ENCODE measurements at regions not wholly inside any gene's neighbourhood (a gene's known extent, or its start where the extent isn't known, plus 50 kb on each side); places are given as distances from the start of the nearest gene placed in this dataset.

- 17 to 23% methylated on average over 2 of the region's 2 CpGs for WGBS, 2 donors (ENCODE audit: low coverage in 1 of 2)
- no peak for TF ChIP-seq POLR2AphosphoS5 (IDR thresholded peaks at IDR 0.05)
- TF ChIP-seq EP300 (IDR thresholded peaks at IDR 0.05; ENCODE audit: low read depth): no peak
- Histone ChIP-seq H3K27ac (no peak overlapping the region), H3K36me3 (no peaks in the 10 kb centered on the region), H3K9me3 (no peaks in the 10 kb centered on the region), H3K4me3 (no peak overlapping the region), H3K4me1 (no peaks in the 10 kb centered on the region), H3K27me3 (no peaks in the 10 kb centered on the region)
- in situ Hi-C loops (cut with MboI; ENCODE audit: low pct_ligation_motif_present in 1 of 4, low pct_unique_long_range_greater_than_20kb in 1 of 4, low sequenced_read_pairs in 3 of 4): no loop called here
- no peak for DNase-seq
- intact Hi-C loops (cut with DNase I; ENCODE audit: low total_unique reads): loop anchor here (10.0 kb wide), 1 partner anchor 414 kb away; no protein-coding TSS in a partner anchor
Measured at GRCh38 chr9:12368569-12368968, 324.6 kb upstream of the TYRP1 start.

- Histone ChIP-seq H3K27me3 (no peaks in the 10 kb centered on the region), H3K9me3 (no peaks in the 10 kb centered on the region), H3K36me3 (no peaks in the 10 kb centered on the region), H3K4me3 (no peak overlapping the region), H3K4me1 (no peaks in the 10 kb centered on the region), H3K27ac (no peak overlapping the region)
- intact Hi-C loops (cut with DNase I; ENCODE audit: low total_unique reads): no loop called here
- WGBS, 2 donors (ENCODE audit: low coverage in 1 of 2): 35 to 59% methylated on average over 2 of the region's 2 CpGs
- TF ChIP-seq CTCF (IDR thresholded peaks at IDR 0.05) (no peak), POLR2AphosphoS5 (IDR thresholded peaks at IDR 0.05) (no peak), EP300 (IDR thresholded peaks at IDR 0.05; ENCODE audit: low read depth) (no peak), POLR2A (IDR thresholded peaks at IDR 0.05) (no peak)
- in situ Hi-C loops (cut with MboI; ENCODE audit: low pct_ligation_motif_present in 1 of 4, low pct_unique_long_range_greater_than_20kb in 1 of 4, low sequenced_read_pairs in 3 of 4): no loop called here
- no peak for DNase-seq
Measured at GRCh38 chr9:12391839-12392509, 301.2 kb upstream of the TYRP1 start.

GRCh38 chr9:12394105-12394504, 299.1 kb upstream of the TYRP1 start:
- in situ Hi-C loops (cut with MboI; ENCODE audit: low pct_ligation_motif_present in 1 of 4, low pct_unique_long_range_greater_than_20kb in 1 of 4, low sequenced_read_pairs in 3 of 4) (no loop called here), intact Hi-C loops (cut with DNase I; ENCODE audit: low total_unique reads) (no loop called here)
- TF ChIP-seq POLR2AphosphoS5 (IDR thresholded peaks at IDR 0.05) (no peak), EP300 (IDR thresholded peaks at IDR 0.05; ENCODE audit: low read depth) (no peak), POLR2A (IDR thresholded peaks at IDR 0.05) (no peak), CTCF (IDR thresholded peaks at IDR 0.05) (no peak)
- 64 to 75% methylated on average over 1 of the region's 1 CpG for WGBS, 2 donors (ENCODE audit: low coverage in 1 of 2)
- Histone ChIP-seq H3K27ac (no peak overlapping the region), H3K4me1 (no peaks in the 10 kb centered on the region), H3K27me3 (no peaks in the 10 kb centered on the region), H3K4me3 (no peak overlapping the region), H3K9me3 (no peaks in the 10 kb centered on the region), H3K36me3 (no peaks in the 10 kb centered on the region)
- DNase-seq: no peak

- H3K27ac ChIP-seq: no peak overlapping the region
- H3K27me3 ChIP-seq: no peaks in the 10 kb centered on the region
- 56 to 67% methylated on average over 2 of the region's 2 CpGs for WGBS, 2 donors (ENCODE audit: low coverage in 1 of 2)
- DNase-seq: no peak
- no peaks in the 10 kb centered on the region for H3K36me3 ChIP-seq
- in situ Hi-C loops (cut with MboI; ENCODE audit: low pct_ligation_motif_present in 1 of 4, low pct_unique_long_range_greater_than_20kb in 1 of 4, low sequenced_read_pairs in 3 of 4) (no loop called here), intact Hi-C loops (cut with DNase I; ENCODE audit: low total_unique reads) (no loop called here)
- H3K4me1 ChIP-seq: no peaks in the 10 kb centered on the region
- TF ChIP-seq POLR2AphosphoS5 (IDR thresholded peaks at IDR 0.05) (no peak), EP300 (IDR thresholded peaks at IDR 0.05; ENCODE audit: low read depth) (no peak), CTCF (IDR thresholded peaks at IDR 0.05) (no peak), POLR2A (IDR thresholded peaks at IDR 0.05) (no peak)
- no peaks in the 10 kb centered on the region for H3K9me3 ChIP-seq
- no peak overlapping the region for H3K4me3 ChIP-seq
Measured at GRCh38 chr9:12403721-12404120, 289.5 kb upstream of the TYRP1 start.

GRCh38 chr9:12413986-12414385, 279.2 kb upstream of the TYRP1 start:
- Histone ChIP-seq H3K9me3 (no peaks in the 10 kb centered on the region), H3K36me3 (no peaks in the 10 kb centered on the region), H3K4me3 (no peak overlapping the region), H3K4me1 (no peaks in the 10 kb centered on the region), H3K27ac (no peak overlapping the region), H3K27me3 (no peaks in the 10 kb centered on the region)
- no peak for DNase-seq
- in situ Hi-C loops (cut with MboI; ENCODE audit: low pct_ligation_motif_present in 1 of 4, low pct_unique_long_range_greater_than_20kb in 1 of 4, low sequenced_read_pairs in 3 of 4): no loop called here
- WGBS, 2 donors (ENCODE audit: low coverage in 1 of 2): 55 to 71% methylated on average over 2 of the region's 2 CpGs
- intact Hi-C loops (cut with DNase I; ENCODE audit: low total_unique reads): no loop called here
- TF ChIP-seq POLR2A (IDR thresholded peaks at IDR 0.05) (no peak), CTCF (IDR thresholded peaks at IDR 0.05) (no peak), POLR2AphosphoS5 (IDR thresholded peaks at IDR 0.05) (no peak), EP300 (IDR thresholded peaks at IDR 0.05; ENCODE audit: low read depth) (no peak)

All from transverse colon (tissue), 4 donors.